ENCODE measurements at regions not wholly inside any gene's neighbourhood (a gene's known extent, or its start where the extent isn't known, plus 50 kb on each side); places are given as distances from the start of the nearest gene placed in this dataset.

- 59 to 63% methylated on average over 1 of the region's 1 CpG for WGBS, 2 donors
- Histone ChIP-seq H3K4me1 (no peaks in the 10 kb centered on the region), H3K27ac (no peak overlapping the region), H3K4me3 (replicated peaks in 1 of 3) (no peak overlapping the region), H3K9me3 (no peaks in the 10 kb centered on the region), H3K36me3 (no peaks in the 10 kb centered on the region), H3K27me3 (no peaks in the 10 kb centered on the region)
- intact Hi-C loops (cut with DNase I) = no loop called here
- no peak for TF ChIP-seq CTCF (IDR thresholded peaks at IDR 0.05)
- no peak for TF ChIP-seq POLR2A (IDR thresholded peaks at IDR 0.05)
- DNase-seq = no peak
Measured at GRCh38 chr6:49328051-49328744, 134.9 kb downstream of the MMUT start.

- 87 to 98% methylated on average over 2 of the region's 2 CpGs for WGBS, 2 donors
Measured at GRCh38 chr6:49327571-49327970, 135.5 kb downstream of the MMUT start.

GRCh38 chr6:49327005-49327404 lies 136.0 kb downstream of the MMUT start:
- intact Hi-C loops (cut with DNase I) = no loop called here
- H3K4me1 ChIP-seq = no peaks in the 10 kb centered on the region
- WGBS, 2 donors = 81 to 96% methylated on average over 1 of the region's 1 CpG
- no peak overlapping the region for H3K27ac ChIP-seq
- no peaks in the 10 kb centered on the region for H3K27me3 ChIP-seq
- no peak for DNase-seq
- H3K36me3 ChIP-seq = no peaks in the 10 kb centered on the region
- H3K4me3 ChIP-seq (replicated peaks in 1 of 3) = no peak overlapping the region
- TF ChIP-seq POLR2A (IDR thresholded peaks at IDR 0.05) (no peak), CTCF (IDR thresholded peaks at IDR 0.05) (no peak)
- H3K9me3 ChIP-seq = no peaks in the 10 kb centered on the region

More at GRCh38 chr6:49327571-49327970, 135.5 kb downstream of the MMUT start:
- Histone ChIP-seq H3K4me3 (replicated peaks in 1 of 3) (no peak overlapping the region), H3K36me3 (no peaks in the 10 kb centered on the region), H3K27ac (no peak overlapping the region), H3K9me3 (no peaks in the 10 kb centered on the region), H3K27me3 (no peaks in the 10 kb centered on the region), H3K4me1 (no peaks in the 10 kb centered on the region)
- intact Hi-C loops (cut with DNase I) = no loop called here
- DNase-seq = no peak
- TF ChIP-seq POLR2A (IDR thresholded peaks at IDR 0.05) (no peak), CTCF (IDR thresholded peaks at IDR 0.05) (no peak)

GRCh38 chr6:49326347-49326746 lies 136.7 kb downstream of the MMUT start:
- H3K36me3 ChIP-seq = no peaks in the 10 kb centered on the region
- H3K27ac ChIP-seq = no peak overlapping the region
- no peak for TF ChIP-seq POLR2A (IDR thresholded peaks at IDR 0.05)
- TF ChIP-seq CTCF (IDR thresholded peaks at IDR 0.05) = no peak
- H3K27me3 ChIP-seq = no peaks in the 10 kb centered on the region
- WGBS, 2 donors = 26 to 40% methylated on average over 2 of the region's 2 CpGs
- no peaks in the 10 kb centered on the region for H3K9me3 ChIP-seq
- intact Hi-C loops (cut with DNase I) = no loop called here
- no peak overlapping the region for H3K4me3 ChIP-seq (replicated peaks in 1 of 3)
- DNase-seq = no peak
- H3K4me1 ChIP-seq = no peaks in the 10 kb centered on the region

GRCh38 chr6:49325891-49326290 lies 137.2 kb downstream of the MMUT start:
- intact Hi-C loops (cut with DNase I) = no loop called here
- no peaks in the 10 kb centered on the region for H3K9me3 ChIP-seq
- no peaks in the 10 kb centered on the region for H3K36me3 ChIP-seq
- no peak overlapping the region for H3K27ac ChIP-seq
- H3K27me3 ChIP-seq = no peaks in the 10 kb centered on the region
- H3K4me3 ChIP-seq (replicated peaks in 1 of 3) = no peak overlapping the region
- no peak for TF ChIP-seq CTCF (IDR thresholded peaks at IDR 0.05)
- no peak for TF ChIP-seq POLR2A (IDR thresholded peaks at IDR 0.05)
- DNase-seq = no peak
- no peaks in the 10 kb centered on the region for H3K4me1 ChIP-seq
- 43 to 54% methylated on average over 1 of the region's 1 CpG for WGBS, 2 donors
